Stimulated activated CD4-positive, alpha-beta T cell treated with anti-CD3 and anti-CD28 coated beads, TNF-alpha, amount 100 ng/mL, for 1 hour (primary cell): ENCODE measurements at regions not wholly inside any gene's neighbourhood (a gene's known extent, or its start where the extent isn't known, plus 50 kb on each side); places are given as distances from the start of the nearest gene placed in this dataset.

Experiments
- DNase-seq, 3 donors: peaks; one replicate each; pipeline ENCODE4 v3.0.0-alpha.2; 2020; ENCODE audit warnings: low read depth in 3 of 3, low spot score in 1 of 3

DNA sequence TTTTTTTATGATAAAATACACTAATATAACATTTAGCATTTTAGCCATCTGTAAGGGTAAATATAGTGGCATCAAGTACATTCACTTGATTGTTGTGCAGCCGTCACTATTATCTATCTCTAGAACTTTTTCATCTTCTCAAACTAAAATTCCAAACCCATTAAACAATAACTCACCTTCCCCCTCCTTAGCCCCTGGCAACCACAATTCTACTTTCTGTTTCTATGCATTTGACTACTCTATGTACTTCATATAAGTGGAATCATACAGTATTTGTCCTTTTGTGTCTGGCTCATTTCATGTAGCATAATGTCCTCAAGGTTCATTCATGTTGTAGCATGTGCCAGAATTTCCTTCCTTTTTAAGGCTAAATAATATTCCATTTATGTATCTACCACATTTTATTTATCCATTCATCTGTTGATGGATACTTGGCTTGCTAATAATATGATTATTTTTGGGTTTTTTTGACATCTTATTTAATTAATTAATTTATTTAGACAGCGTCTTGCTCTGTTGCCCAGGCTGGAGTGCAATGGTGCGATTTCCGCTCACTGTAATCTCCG is 69.6 kb upstream of the MACF1 start:
- no peak for DNase-seq

DNA sequence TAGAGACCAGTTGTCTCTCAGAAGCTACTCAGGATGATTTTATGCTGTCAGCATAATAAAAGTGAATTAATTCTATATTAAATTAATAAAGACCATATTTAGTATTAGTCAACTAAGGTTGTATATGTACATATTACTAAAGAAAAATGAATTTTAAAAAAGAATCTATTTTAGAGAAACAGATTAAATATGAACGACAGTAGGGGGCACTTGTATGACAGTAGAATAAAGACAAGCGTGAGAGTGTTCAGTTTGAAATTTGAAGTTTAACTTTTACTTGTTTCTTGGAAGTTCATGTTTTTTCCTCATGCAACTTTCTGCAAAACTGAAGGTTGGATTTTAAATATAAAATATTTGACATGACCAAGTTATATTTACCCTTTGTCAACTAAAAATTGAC is 67.9 kb upstream of the MACF1 start:
- DNase-seq, result no peak

DNA sequence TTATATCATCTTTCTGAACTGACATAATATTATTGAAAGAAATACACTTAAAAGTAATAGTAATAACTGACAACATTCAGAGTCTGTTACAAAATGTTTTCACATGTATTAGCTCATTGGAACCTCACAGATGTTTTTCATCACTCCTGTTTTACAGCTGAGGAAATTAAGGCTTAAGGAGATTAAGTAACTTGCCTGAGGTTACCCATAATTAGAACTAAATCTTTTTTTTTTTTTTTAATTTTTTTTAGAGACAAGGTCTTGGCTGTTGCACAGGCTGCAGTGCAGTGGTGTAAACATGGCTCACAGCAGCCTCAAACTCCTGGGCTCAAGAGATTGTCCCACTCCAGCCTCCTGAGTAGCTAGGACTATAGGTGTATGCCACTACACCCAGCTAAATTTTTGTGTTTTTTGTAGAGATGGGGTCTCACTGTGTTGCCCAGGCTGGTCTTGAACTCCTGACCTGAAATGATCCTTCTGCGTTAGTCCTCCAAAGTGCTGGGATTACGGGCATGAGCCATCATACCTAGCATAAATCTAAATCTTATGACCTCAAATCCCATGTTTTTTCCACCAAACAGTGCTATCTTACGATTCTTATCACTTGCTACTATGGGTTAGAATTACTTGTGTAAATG is 64.7 kb upstream of the MACF1 start:
- no peak for DNase-seq

DNA sequence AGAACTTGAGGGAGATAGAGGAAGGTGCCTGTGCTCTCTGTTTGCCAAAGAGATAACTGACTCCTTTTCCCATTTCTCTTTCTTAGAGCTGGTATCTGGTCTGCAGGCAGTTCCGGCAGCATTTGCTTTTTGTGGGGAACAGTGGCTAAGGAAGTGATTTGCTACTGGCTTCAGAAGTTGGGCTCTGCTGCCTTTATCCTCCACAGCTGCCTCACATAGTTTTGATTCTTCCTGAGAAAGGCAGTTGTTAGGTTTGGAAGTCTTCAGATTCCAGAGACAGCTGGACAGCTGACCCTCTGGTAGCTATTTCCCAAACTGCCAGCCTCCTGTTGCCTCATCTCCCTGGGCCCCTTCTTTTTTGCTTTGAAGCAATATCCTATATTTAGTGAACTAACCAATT is 62.6 kb upstream of the MACF1 start:
- DNase-seq, result no peak

DNA sequence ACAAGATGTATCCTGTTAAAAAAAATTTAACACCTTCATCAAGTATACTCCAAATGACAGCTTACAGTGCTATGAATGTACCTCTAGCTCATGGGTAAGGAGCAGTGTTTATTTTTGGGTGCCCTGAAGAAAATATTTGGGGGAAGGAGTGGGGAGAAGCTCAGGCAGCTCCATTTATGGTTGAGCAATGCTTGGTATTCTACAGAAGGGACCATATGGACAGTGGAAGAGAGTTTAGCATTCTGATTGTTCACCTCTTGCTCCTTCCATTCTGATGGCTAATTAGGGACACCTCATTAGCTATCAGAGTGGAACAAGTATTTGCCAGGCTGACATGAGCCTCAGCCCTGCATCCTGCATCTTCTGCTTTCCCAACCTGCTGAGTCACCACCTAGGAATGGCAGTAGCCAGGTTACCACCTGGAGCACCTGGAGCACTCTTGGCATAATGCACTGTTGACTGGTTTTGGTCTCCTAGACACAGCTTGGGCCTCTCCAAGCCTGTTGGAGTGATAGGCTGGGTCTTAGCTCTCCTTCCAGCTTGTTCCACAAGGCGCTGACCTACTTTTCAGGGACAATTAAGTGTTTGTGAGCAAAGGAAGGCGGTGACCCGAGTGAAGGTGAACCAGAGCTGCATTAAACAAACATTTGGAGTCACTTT is 62.0 kb upstream of the MACF1 start:
- no peak for DNase-seq

DNA sequence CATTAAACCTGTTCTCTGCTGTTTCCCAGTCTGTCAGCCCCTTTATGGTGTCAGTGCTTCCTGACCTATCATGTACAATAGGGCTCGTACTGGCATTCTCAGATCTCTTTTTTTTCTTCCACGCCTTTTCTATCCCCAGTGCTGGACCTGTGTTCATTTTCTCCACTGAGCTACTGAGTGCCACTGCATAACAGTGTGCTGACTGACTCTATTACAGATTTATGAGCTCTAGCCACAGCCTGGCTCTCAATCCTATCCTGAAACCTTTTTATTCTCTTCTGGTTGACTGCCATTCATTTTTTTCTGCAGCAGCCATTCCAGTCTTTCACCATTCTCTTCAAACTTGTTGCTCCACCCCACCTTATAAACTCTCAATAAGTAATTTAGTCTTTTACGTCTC is 59.6 kb upstream of the MACF1 start:
- DNase-seq, result no peak

DNA sequence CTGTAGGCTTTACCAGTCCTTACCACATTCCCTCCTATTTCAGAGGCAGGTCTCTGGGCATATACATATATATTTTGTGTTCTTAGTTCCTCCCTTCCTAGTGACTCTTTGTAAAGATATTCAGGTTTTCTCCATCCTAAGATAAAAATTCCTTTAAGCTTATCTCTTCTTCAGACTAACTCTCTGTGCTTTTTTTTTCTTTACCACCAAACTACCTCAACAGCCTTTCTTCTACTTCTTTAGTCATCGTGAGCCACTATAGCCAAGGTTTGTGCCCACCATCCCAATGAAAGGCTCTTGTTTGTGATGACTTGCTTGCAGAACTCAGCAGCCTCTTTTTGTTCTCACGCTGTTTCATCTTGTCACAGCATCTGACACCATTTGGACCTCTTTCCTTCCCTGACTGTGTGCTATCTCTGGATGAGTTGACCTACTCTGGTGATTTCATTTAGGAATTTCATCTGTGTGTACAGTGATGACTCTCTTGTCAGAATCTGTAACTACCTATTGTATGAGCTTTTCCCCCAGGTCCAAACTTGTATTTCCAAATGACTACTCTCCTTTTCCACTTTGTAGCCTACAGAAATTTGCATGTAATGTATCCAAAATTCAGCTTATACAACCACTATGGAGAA is 59.0 kb upstream of the MACF1 start:
- no peak for DNase-seq

DNA sequence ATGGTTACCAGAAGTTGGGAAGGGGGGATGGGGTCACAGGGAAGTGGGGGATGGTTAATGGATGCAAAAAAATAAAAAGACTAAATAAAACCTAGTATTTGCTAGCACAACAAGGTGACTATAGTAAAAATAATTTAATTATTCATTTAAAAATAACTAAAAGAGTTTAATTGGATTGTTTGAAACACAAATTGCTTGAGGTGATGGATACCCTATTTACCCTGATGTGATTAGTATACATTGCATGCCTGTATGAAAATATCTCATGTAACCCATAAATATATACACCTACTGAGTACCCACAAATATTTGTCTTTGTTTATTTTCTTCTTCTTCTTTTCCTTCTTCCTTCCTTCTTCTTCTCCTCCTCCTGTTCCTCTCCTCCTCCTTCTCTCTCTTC is 57.8 kb upstream of the MACF1 start:
- no peak for DNase-seq

DNA sequence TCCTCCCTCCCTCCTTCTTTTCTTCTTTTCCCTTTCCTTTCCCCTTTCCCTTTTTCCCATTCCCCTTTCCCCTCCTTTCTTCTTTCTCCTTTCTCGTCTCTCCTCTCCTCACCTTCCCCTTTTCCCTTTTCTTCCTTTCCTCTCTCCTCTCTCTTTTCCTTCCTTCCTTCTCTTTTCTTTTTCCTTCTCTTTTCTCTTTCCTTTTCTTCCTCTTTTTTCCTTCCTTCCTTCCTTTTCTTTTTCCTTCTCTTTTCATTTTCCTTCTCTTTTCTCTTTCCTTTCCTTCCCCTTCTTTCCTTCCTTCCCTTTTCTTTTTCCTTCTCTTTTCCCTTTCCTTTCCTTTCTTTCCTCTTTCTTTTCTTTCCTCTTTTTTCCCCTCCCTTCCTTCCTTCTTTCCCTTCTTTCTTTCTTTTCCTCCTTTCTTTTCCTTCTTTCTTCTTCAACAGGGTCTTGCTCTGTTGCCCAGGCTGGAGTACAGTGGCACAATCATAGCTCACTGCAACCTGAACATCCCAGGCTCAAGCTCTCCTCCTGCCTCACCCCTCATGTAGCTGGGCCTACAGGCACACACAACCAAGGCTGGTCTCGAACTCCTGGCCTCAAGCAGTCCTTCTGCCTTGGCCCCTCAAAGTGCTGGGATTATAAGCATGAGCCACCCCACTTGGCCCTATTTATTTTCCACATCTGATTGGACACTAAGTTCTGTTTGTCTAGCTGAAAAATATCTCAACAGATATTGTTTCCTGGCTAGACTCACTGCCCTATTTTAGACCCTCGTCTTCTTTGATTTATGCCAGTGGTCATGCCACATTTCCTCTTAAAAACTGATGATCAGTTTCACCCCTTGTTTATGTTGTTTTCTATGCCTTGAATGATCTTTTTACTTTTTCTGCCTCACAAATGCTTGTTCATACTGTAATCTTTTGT is 57.1 kb upstream of the MACF1 start:
- DNase-seq, result no peak

DNA sequence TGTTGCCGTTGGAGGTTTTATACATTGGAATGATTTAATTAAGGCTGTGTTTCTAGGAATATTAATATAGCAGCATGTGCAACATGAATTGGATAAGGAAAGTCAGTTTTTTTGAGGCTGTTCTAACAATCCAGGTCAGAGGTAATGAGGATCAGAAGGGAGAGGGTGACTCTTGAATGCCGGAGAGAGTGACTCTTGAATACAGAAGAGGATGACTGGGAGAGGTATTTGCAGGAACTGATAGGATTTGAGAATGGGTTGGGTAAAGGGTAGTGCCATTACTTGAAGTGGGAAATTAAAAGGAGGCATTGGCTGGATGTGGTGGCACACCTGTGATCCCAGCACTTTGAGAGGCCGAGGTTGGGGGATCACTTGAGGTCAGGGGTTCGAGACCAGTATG is 55.6 kb upstream of the MACF1 start:
- DNase-seq, result no peak

DNA sequence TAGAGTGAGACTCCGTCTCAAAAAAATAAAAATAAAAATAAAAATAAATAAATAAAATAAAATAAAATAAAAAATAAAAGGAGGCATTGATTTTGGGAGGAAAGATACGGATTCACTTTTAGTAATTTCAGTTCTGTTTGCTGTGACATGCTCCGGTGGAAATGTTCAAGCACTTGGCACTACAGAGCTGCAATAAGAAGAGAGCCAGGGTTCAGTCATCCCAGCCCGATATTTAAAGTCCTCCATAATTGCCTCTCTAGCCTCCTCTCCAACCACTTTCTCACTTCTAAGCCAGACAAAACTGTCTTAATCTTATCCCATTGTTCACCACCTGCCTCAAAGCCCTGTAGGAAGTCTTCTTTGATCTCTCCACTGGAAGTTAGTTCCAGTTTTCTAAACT is 55.0 kb upstream of the MACF1 start:
- DNase-seq, result no peak

DNA sequence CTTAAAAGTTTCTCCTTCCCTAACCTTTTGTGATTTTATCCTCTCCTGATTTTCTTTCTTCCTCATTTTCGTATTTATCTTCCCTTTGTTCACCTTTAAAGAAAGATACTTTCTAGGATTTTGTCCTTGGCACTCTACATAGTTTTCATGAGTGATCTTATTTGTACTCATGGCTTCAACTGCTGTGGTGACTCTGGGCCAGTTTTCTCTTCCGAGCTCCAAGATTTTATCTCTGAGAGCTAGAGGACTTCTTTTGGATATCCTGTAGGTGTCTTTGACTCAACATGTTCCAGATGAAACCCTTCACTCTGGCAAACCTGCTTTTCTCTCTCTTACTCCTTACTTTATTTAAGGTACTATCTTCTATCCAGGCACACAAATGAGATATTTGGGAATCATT is 53.7 kb upstream of the MACF1 start:
- DNase-seq, result no peak

DNA sequence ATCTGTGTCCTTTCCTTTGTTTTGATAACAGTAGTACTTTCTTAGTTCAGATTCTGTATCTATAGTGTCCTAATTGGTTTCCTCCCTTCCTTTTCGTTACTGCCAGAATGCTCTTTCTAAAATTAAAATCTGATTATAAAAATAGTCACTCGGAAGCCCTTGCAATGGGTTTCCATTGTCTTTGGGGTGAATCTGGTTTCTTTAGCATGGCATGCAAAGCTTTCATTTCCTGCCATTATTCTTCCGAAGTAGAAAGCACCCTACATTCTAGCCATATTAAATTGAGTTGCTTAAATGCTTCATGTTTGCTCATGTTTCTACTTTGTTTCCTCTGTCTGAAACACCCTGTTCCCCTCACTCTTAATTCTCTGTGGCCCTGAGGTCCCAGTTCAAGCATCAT is 53.2 kb upstream of the MACF1 start:
- no peak for DNase-seq

DNA sequence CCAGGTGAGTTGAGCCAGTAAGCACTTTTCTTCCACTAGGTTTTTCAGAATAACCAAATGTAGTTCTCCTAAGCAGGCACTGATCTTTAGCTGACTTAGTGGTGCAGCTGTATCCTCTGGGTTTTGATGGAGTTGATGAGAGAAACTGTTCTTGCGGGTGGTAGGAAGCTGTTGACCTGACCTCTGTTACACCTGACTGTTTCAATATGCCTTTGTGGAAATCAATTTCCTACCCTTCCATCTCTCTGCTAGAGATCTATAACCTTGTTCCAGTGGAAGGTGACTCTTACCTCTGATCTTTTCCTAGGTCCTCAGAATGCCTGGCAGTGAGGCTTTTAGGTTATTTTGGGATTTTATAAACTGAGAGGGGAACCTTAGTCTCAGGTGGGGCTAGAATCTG is 51.6 kb upstream of the MACF1 start:
- DNase-seq, result no peak

DNA sequence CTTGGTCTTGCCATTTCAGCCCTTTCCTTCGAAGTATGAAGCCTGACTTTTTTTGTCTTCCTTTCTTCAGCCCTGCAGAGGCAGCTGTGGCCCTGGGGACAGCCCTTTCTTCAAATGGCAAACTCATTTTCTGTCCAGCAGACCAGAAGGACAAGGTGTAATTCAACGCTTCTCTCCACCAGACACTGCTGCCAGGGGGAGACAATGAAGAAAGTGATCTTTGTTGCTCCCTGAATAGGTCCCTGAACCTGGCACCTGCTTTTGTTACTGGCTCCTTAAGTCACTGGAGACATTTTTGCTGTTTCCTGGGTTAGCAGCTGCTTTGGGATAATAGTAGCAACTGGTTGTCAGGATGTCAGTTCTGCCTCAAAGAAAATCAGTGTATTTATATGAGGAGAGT is 50.8 kb upstream of the MACF1 start:
- DNase-seq, result no peak

DNA sequence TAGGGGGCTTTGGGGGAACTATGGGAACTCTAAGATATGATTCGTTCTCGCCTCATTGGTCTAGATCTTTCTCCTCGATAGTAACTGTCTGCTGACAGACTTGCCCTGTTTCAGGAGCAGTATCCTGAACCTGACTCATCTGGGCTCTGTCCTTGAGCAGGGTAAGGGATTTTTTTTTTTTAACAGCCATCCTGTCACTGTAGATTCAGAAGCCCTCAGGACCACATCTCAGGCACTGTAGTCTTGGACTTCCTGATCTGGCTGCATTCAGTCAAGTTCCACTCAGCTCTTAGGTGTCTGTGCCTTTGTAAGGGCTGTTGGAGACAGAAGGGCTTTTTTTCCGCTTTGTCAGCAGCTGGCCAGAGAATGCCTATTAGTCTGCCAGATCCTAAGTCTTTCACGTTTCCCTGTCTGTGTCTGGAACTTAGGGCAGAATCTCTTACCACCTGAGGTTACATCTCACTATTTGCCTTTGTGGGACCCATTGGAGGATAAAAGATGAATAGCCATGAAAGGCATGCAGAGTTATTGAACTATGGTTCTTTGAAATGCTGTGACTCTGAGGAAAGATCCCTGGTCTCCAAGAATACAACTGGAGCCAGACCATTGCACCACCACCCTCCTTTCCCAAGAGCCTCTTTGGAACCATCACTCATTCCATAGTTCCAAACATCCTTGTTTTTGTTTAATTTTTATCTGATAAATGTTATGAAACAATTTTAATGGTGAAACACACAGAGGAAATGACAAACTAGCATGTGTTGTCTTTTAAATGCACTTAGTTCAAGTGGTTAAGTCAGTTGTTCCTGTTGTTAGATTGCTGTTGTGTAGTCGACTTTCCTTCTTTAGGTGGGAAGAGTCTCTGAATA is 49.7 kb upstream of the MACF1 start:
- DNase-seq, result no peak
